ENCODE measurements at regions not wholly inside any gene's neighbourhood (a gene's known extent, or its start where the extent isn't known, plus 50 kb on each side); places are given as distances from the start of the nearest gene placed in this dataset.

GRCh38 chr3:30352410-30353318 lies 253.7 kb upstream of the TGFBR2 start:
- no peak for ATAC-seq
- TF ChIP-seq TCF4 (CRISPR knock-in tag; IDR thresholded peaks at IDR 0.05; ENCODE audit: borderline replicate concordance), result no peak
- no peak for TF ChIP-seq CREB5 (CRISPR knock-in tag; IDR thresholded peaks at IDR 0.05; ENCODE audit: low read depth)
- no peak for TF ChIP-seq POU6F1 (CRISPR knock-in tag; IDR thresholded peaks at IDR 0.05; ENCODE audit: borderline replicate concordance, low read depth)

- no peak for ATAC-seq
- TF ChIP-seq ISL1 (CRISPR knock-in tag; IDR thresholded peaks at IDR 0.05), result no peak
- no peak for TF ChIP-seq CREB5 (CRISPR knock-in tag; IDR thresholded peaks at IDR 0.05; ENCODE audit: low read depth)
- TF ChIP-seq CSRNP3 (CRISPR knock-in tag; IDR thresholded peaks at IDR 0.05), result no peak
- no peak for TF ChIP-seq ZFP30 (CRISPR knock-in tag; IDR thresholded peaks at IDR 0.05)
- TF ChIP-seq ARNTL (CRISPR knock-in tag; IDR thresholded peaks at IDR 0.05; ENCODE audit: borderline replicate concordance, low read depth), result no peak
- TF ChIP-seq CSDC2 (CRISPR knock-in tag; IDR thresholded peaks at IDR 0.05), result no peak
- no peak for TF ChIP-seq OSR1 (CRISPR knock-in tag; IDR thresholded peaks at IDR 0.05)
- TF ChIP-seq ZFP3 (CRISPR knock-in tag; IDR thresholded peaks at IDR 0.05), result no peak
Observed at GRCh38 chr3:30353711-30354467, 252.5 kb upstream of the TGFBR2 start.

GRCh38 chr3:30354513-30354912 lies 251.9 kb upstream of the TGFBR2 start:
- ATAC-seq, result no peak

GRCh38 chr3:30354972-30355371 lies 251.4 kb upstream of the TGFBR2 start:
- no peak for TF ChIP-seq ISL1 (CRISPR knock-in tag; IDR thresholded peaks at IDR 0.05)
- TF ChIP-seq ZFP30 (CRISPR knock-in tag; IDR thresholded peaks at IDR 0.05), result no peak
- TF ChIP-seq BACH2 (CRISPR knock-in tag; IDR thresholded peaks at IDR 0.05; ENCODE audit: borderline replicate concordance), result no peak
- no peak for TF ChIP-seq RARB (CRISPR knock-in tag; IDR thresholded peaks at IDR 0.05)
- TF ChIP-seq ARNTL (CRISPR knock-in tag; IDR thresholded peaks at IDR 0.05; ENCODE audit: borderline replicate concordance, low read depth), result no peak
- no peak for ATAC-seq

More at GRCh38 chr3:30354513-30354912, 251.9 kb upstream of the TGFBR2 start:
- TF ChIP-seq ZC3H10 (CRISPR knock-in tag; IDR thresholded peaks at IDR 0.05) (no peak), ZNF8 (CRISPR knock-in tag; IDR thresholded peaks at IDR 0.05) (no peak)

- TF ChIP-seq ZFP30 (CRISPR knock-in tag; IDR thresholded peaks at IDR 0.05) (no peak), TOX (CRISPR knock-in tag; IDR thresholded peaks at IDR 0.05; ENCODE audit: borderline replicate concordance) (no peak), POU6F1 (CRISPR knock-in tag; IDR thresholded peaks at IDR 0.05; ENCODE audit: borderline replicate concordance, low read depth) (no peak), ZNF8 (CRISPR knock-in tag; IDR thresholded peaks at IDR 0.05) (no peak), CREB5 (CRISPR knock-in tag; IDR thresholded peaks at IDR 0.05; ENCODE audit: low read depth) (no peak), ZNF70 (CRISPR knock-in tag; IDR thresholded peaks at IDR 0.05) (no peak), ZNF565 (CRISPR knock-in tag; conservative IDR thresholded peaks at IDR 0.05; ENCODE audit: low read depth) (no peak)
- ATAC-seq, result no peak
Observed at GRCh38 chr3:30355622-30356021, 250.8 kb upstream of the TGFBR2 start.

Measured in SK-N-SH treated with all-trans-retinoic acid at 6 μM for 48 hours (cell line).